SK-N-SH treated with all-trans-retinoic acid at 6 μM for 48 hours (cell line): ENCODE measurements at regions not wholly inside any gene's neighbourhood (a gene's known extent, or its start where the extent isn't known, plus 50 kb on each side); places are given as distances from the start of the nearest gene placed in this dataset.

Experiments
- ARNTL ChIP-seq: fragments of 450-650 bp; formaldehyde crosslinking; IDR thresholded peaks from 2 replicates; pipeline ENCODE4 v1.5.0; 2020; ENCODE audit warnings: low read depth, mild to moderate bottlenecking, moderate library complexity, borderline replicate concordance
- BACH2 ChIP-seq: fragments of 250-450 bp; sonication (Bioruptor Pico); IDR thresholded peaks from 2 replicates; pipeline ENCODE4 v1.9.0; 2021; ENCODE audit warnings: mild to moderate bottlenecking, borderline replicate concordance
- ISL1 ChIP-seq: fragments of 250-450 bp; sonication (Bioruptor Pico); IDR thresholded peaks from 2 replicates; pipeline ENCODE4 v2.1.2; 2022; ENCODE audit warnings: mild to moderate bottlenecking, moderate library complexity
- OSR1 ChIP-seq: fragments of 250-450 bp; sonication (Bioruptor Pico); IDR thresholded peaks from 2 replicates; pipeline ENCODE4 v1.8.0; 2022; ENCODE audit warnings: moderate library complexity, mild to moderate bottlenecking, inconsistent platforms
- RARB ChIP-seq: fragments of 250-450 bp; sonication (Bioruptor Pico); IDR thresholded peaks from 2 replicates; pipeline ENCODE4 v1.8.0; 2021; ENCODE audit warnings: mild to moderate bottlenecking, moderate library complexity
- ZC3H10 ChIP-seq: fragments of 250-450 bp; sonication (Bioruptor Pico); IDR thresholded peaks from 2 replicates; pipeline ENCODE4 v1.5.1; 2021; ENCODE audit warnings: mild to moderate bottlenecking, moderate library complexity
- ZNF565 ChIP-seq: fragments of 450-650 bp; formaldehyde crosslinking; conservative IDR thresholded peaks from 2 replicates; pipeline ENCODE4 v1.5.0; 2020; ENCODE audit warnings: low read depth, mild to moderate bottlenecking, moderate library complexity
- ZNF70 ChIP-seq: fragments of 450-650 bp; formaldehyde crosslinking; IDR thresholded peaks from 2 replicates; pipeline ENCODE4 v1.5.0; 2020; ENCODE audit warnings: mild to moderate bottlenecking, moderate library complexity
- ZNF8 ChIP-seq: fragments of 450-650 bp; formaldehyde crosslinking; IDR thresholded peaks from 2 replicates; pipeline ENCODE4 v1.5.0; 2020; ENCODE audit warnings: mild to moderate bottlenecking, moderate library complexity
- TF ChIP-seq, protein P1 (sequence below): fragments of 250-450 bp; sonication (Bioruptor Pico); IDR thresholded peaks from 2 replicates; pipeline ENCODE4 v1.8.0; 2020; ENCODE audit warnings: mild to moderate bottlenecking, moderate library complexity, borderline replicate concordance
- TF ChIP-seq, protein P2 (sequence below): fragments of 250-450 bp; sonication (Bioruptor Pico); IDR thresholded peaks from 2 replicates; pipeline ENCODE4 v1.5.0; 2020; ENCODE audit warnings: mild to moderate bottlenecking, moderate library complexity
- TF ChIP-seq, protein P3 (sequence below): fragments of 250-450 bp; sonication (Bioruptor Pico); IDR thresholded peaks from 2 replicates; pipeline ENCODE4 v1.8.0; 2021; ENCODE audit warnings: low read depth, mild to moderate bottlenecking, moderate library complexity, borderline replicate concordance

DNA sequence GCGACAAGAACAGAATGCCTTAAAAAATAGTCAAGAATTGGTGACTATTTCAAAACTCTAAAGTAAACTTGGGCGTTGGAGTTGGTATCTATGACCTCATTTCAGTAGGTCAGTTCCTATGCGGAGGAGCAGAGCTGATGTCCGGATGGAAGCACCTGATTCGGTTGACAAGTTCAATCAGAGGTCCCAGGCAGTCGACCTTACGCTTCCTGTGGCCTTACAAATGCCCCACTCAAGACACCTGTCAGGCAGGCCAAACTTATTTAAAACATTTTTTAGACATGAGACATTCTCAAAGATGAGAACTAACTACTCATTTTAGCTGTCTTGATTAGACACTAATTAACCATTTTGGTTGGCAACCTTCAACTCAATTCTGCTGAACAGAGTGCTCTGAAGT is 137.7 kb upstream of the ADAMTS3 start:
- no peak for TF ChIP-seq ISL1 (CRISPR knock-in tag)
- TF ChIP-seq ARNTL (CRISPR knock-in tag): no peak
- TF ChIP-seq, protein P1, sequence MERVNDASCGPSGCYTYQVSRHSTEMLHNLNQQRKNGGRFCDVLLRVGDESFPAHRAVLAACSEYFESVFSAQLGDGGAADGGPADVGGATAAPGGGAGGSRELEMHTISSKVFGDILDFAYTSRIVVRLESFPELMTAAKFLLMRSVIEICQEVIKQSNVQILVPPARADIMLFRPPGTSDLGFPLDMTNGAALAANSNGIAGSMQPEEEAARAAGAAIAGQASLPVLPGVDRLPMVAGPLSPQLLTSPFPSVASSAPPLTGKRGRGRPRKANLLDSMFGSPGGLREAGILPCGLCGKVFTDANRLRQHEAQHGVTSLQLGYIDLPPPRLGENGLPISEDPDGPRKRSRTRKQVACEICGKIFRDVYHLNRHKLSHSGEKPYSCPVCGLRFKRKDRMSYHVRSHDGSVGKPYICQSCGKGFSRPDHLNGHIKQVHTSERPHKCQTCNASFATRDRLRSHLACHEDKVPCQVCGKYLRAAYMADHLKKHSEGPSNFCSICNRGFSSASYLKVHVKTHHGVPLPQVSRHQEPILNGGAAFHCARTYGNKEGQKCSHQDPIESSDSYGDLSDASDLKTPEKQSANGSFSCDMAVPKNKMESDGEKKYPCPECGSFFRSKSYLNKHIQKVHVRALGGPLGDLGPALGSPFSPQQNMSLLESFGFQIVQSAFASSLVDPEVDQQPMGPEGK (CRISPR knock-in tag): no peak
- no peak for TF ChIP-seq ZNF8 (CRISPR knock-in tag)
- TF ChIP-seq BACH2: no peak
- TF ChIP-seq, protein P2, sequence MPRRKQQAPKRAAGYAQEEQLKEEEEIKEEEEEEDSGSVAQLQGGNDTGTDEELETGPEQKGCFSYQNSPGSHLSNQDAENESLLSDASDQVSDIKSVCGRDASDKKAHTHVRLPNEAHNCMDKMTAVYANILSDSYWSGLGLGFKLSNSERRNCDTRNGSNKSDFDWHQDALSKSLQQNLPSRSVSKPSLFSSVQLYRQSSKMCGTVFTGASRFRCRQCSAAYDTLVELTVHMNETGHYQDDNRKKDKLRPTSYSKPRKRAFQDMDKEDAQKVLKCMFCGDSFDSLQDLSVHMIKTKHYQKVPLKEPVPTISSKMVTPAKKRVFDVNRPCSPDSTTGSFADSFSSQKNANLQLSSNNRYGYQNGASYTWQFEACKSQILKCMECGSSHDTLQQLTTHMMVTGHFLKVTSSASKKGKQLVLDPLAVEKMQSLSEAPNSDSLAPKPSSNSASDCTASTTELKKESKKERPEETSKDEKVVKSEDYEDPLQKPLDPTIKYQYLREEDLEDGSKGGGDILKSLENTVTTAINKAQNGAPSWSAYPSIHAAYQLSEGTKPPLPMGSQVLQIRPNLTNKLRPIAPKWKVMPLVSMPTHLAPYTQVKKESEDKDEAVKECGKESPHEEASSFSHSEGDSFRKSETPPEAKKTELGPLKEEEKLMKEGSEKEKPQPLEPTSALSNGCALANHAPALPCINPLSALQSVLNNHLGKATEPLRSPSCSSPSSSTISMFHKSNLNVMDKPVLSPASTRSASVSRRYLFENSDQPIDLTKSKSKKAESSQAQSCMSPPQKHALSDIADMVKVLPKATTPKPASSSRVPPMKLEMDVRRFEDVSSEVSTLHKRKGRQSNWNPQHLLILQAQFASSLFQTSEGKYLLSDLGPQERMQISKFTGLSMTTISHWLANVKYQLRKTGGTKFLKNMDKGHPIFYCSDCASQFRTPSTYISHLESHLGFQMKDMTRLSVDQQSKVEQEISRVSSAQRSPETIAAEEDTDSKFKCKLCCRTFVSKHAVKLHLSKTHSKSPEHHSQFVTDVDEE (CRISPR knock-in tag): no peak
- no peak for TF ChIP-seq ZC3H10 (CRISPR knock-in tag)
- TF ChIP-seq, protein P3, sequence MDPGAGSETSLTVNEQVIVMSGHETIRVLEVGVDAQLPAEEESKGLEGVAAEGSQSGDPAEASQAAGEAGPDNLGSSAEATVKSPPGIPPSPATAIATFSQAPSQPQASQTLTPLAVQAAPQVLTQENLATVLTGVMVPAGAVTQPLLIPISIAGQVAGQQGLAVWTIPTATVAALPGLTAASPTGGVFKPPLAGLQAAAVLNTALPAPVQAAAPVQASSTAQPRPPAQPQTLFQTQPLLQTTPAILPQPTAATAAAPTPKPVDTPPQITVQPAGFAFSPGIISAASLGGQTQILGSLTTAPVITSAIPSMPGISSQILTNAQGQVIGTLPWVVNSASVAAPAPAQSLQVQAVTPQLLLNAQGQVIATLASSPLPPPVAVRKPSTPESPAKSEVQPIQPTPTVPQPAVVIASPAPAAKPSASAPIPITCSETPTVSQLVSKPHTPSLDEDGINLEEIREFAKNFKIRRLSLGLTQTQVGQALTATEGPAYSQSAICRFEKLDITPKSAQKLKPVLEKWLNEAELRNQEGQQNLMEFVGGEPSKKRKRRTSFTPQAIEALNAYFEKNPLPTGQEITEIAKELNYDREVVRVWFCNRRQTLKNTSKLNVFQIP (CRISPR knock-in tag): no peak
- TF ChIP-seq RARB (CRISPR knock-in tag): no peak
- TF ChIP-seq ZNF70 (CRISPR knock-in tag): no peak
- TF ChIP-seq OSR1: no peak
- TF ChIP-seq ZNF565 (CRISPR knock-in tag): no peak
